ENCODE measurements at regions not wholly inside any gene's neighbourhood (a gene's known extent, or its start where the extent isn't known, plus 50 kb on each side); places are given as distances from the start of the nearest gene placed in this dataset.

GRCh38 chr7:17472518-17472917 is 174.1 kb downstream of the AHR start:
- TF ChIP-seq, protein P1, sequence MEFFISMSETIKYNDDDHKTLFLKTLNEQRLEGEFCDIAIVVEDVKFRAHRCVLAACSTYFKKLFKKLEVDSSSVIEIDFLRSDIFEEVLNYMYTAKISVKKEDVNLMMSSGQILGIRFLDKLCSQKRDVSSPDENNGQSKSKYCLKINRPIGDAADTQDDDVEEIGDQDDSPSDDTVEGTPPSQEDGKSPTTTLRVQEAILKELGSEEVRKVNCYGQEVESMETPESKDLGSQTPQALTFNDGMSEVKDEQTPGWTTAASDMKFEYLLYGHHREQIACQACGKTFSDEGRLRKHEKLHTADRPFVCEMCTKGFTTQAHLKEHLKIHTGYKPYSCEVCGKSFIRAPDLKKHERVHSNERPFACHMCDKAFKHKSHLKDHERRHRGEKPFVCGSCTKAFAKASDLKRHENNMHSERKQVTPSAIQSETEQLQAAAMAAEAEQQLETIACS (CRISPR knock-in tag; IDR thresholded peaks at IDR 0.05): no peak
- TF ChIP-seq, protein P2, sequence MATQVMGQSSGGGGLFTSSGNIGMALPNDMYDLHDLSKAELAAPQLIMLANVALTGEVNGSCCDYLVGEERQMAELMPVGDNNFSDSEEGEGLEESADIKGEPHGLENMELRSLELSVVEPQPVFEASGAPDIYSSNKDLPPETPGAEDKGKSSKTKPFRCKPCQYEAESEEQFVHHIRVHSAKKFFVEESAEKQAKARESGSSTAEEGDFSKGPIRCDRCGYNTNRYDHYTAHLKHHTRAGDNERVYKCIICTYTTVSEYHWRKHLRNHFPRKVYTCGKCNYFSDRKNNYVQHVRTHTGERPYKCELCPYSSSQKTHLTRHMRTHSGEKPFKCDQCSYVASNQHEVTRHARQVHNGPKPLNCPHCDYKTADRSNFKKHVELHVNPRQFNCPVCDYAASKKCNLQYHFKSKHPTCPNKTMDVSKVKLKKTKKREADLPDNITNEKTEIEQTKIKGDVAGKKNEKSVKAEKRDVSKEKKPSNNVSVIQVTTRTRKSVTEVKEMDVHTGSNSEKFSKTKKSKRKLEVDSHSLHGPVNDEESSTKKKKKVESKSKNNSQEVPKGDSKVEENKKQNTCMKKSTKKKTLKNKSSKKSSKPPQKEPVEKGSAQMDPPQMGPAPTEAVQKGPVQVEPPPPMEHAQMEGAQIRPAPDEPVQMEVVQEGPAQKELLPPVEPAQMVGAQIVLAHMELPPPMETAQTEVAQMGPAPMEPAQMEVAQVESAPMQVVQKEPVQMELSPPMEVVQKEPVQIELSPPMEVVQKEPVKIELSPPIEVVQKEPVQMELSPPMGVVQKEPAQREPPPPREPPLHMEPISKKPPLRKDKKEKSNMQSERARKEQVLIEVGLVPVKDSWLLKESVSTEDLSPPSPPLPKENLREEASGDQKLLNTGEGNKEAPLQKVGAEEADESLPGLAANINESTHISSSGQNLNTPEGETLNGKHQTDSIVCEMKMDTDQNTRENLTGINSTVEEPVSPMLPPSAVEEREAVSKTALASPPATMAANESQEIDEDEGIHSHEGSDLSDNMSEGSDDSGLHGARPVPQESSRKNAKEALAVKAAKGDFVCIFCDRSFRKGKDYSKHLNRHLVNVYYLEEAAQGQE (IDR thresholded peaks at IDR 0.05; ENCODE audit: borderline replicate concordance in 1 of 2, low read depth in 1 of 2, low read length in 2 of 2): no peak
- TF ChIP-seq USF2 (IDR thresholded peaks at IDR 0.05; ENCODE audit: low read depth, low read length) (no peak), USF2 (CRISPR knock-in tag; IDR thresholded peaks at IDR 0.05; ENCODE audit: borderline replicate concordance) (no peak), ZNF879 (CRISPR knock-in tag; IDR thresholded peaks at IDR 0.05) (no peak), TCF12 (IDR thresholded peaks at IDR 0.05) (no peak), TCF12 (CRISPR knock-in tag; IDR thresholded peaks at IDR 0.05) (no peak), EP300 (IDR thresholded peaks at IDR 0.05; ENCODE audit: low read depth in 2 of 2, low read length in 2 of 2) (no peak), EP300 (CRISPR knock-in tag; IDR thresholded peaks at IDR 0.05; ENCODE audit: borderline replicate concordance) (no peak), CTCF (CRISPR knock-in tag; IDR thresholded peaks at IDR 0.05) (no peak), ARNT2 (CRISPR knock-in tag; IDR thresholded peaks at IDR 0.05; ENCODE audit: low read depth) (no peak)

Data from HepG2 (cell line).